DMS 273 treated with DMSO at 0.1 percent for 48 hours (cell line): ENCODE measurements at regions not wholly inside any gene's neighbourhood (a gene's known extent, or its start where the extent isn't known, plus 50 kb on each side); places are given as distances from the start of the nearest gene placed in this dataset.

ENCODE experiments used
- DNase-seq: peaks from one replicate; lab custom pipeline; 2025; lab: John Stamatoyannopoulos, UW

DNA sequence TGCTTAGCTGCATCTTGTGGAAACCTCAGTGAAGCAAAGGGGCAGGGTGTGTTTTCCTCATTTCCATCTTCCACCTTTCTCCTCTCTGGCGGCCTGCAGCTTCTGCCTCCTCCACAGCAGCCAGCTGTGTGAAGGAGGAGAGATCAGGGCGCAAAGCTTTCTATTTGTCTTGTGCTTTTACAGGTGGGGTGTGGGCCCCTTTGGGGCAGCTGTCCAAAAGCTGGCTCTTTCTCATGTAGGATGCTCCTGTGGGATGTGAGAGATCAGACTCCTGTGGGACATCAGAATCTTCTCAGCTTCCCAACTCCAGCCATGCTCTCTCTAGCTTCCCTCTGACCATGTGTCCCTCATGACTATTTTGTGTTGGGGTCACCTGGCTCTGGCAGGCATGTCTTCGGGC, 227.1 kb downstream of the MID1 start:
- no peak for DNase-seq

DNA sequence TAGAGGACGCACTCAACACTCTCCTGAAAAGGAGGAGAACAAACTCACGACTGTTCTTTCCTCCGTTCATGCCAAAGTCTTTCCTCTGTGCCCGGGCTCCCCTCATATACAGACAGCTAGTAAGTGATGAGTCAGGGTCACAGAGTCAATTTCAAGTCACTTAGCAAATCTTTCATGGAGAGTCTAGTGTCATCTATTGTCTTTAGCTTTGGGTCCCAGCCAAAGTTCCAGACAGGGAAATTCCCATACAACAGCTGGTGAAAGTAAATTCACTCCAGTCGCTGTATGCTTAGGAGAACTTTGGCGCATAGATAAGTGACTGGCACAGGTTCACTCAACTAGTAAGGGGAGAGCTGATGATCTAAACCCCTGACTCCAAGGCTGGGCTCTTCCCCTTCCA, 226.5 kb downstream of the MID1 start:
- DNase-seq = no peak

DNA sequence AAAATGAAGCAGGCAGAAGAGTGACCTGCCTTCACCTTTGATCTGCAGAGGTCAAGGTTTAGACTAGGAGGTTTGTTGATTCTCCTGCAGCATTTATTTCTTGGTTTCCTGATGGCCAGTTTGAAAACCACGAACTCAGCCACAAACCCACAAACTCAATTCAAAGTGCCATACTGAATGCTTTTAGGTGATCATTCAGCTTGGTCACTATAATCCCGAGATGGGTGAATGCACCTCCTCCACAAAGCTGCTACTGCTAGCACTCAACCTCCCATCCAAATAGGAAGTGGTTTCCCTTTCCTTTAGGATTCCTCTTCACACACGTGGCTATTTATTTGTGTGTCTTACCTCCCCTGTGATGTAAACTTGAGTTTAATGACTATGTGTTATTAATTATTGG, 225.2 kb downstream of the MID1 start:
- DNase-seq = no peak
